MM.1S (cell line): ENCODE measurements at regions not wholly inside any gene's neighbourhood (a gene's known extent, or its start where the extent isn't known, plus 50 kb on each side); places are given as distances from the start of the nearest gene placed in this dataset.

Experiments
- DNase-seq: peaks from one replicate; pipeline ENCODE4 v3.0.0-alpha.2; 2015
- H2AFZ ChIP-seq: fragments of 300-600 bp; sonication (generic); 2 replicates; pipeline ENCODE4 v1.6.0; 2016; ENCODE audit warnings: antibody characterized with exemption, low read length
- H3F3A ChIP-seq: fragments of 300-600 bp; sonication (generic); 2 replicates; pipeline ENCODE4 v1.6.1; 2016; ENCODE audit warnings: mild to moderate bottlenecking, antibody characterized with exemption, low read length, moderate library complexity, mixed read lengths; ENCODE audit not compliant: insufficient read depth
- H3K27ac ChIP-seq: fragments of 300-600 bp; sonication (generic); 2 replicates; pipeline ENCODE4 v1.5.1; 2016; ENCODE audit warnings: mild to moderate bottlenecking, low read length
- H3K27me3 ChIP-seq: fragments of 300-600 bp; sonication (generic); replicated peaks from 2 replicates; pipeline ENCODE4 v1.6.0; 2016; ENCODE audit warnings: low read length; ENCODE audit not compliant: insufficient read depth
- H3K36me3 ChIP-seq: fragments of 300-600 bp; sonication (generic); replicated peaks from 2 replicates; pipeline ENCODE4 v1.6.1; 2016; ENCODE audit warnings: mild to moderate bottlenecking, low read length, mixed read lengths; ENCODE audit not compliant: insufficient read depth
- H3K4me1 ChIP-seq: fragments of 300-600 bp; sonication (generic); 2 replicates; pipeline ENCODE4 v1.6.1; 2016; ENCODE audit warnings: low read length, mixed read lengths
- H3K4me2 ChIP-seq: fragments of 300-600 bp; sonication (generic); 2 replicates; pipeline ENCODE4 v1.6.0; 2016; ENCODE audit warnings: low read depth, low read length
- H3K4me3 ChIP-seq: fragments of 300-600 bp; sonication (generic); 2 replicates; pipeline ENCODE4 v1.5.1; 2016; ENCODE audit warnings: low read length, mixed read lengths
- H3K79me2 ChIP-seq: fragments of 300-600 bp; sonication (generic); 2 replicates; pipeline ENCODE4 v1.6.1; 2016; ENCODE audit warnings: mixed run types, low read length, mixed read lengths
- H3K9ac ChIP-seq: fragments of 300-600 bp; sonication (generic); 2 replicates; pipeline ENCODE4 v1.6.1; 2016; ENCODE audit warnings: low read length, mixed read lengths
- H3K9me2 ChIP-seq: fragments of 300-600 bp; sonication (generic); replicated peaks from 2 replicates; pipeline ENCODE4 v1.6.1; 2016; ENCODE audit warnings: mild to moderate bottlenecking, low read length, mixed read lengths; ENCODE audit not compliant: insufficient read depth
- H3K9me3 ChIP-seq: fragments of 300-600 bp; sonication (generic); replicated peaks from 2 replicates; pipeline ENCODE4 v1.6.1; 2016; ENCODE audit warnings: mild to moderate bottlenecking, low read length, mixed read lengths; ENCODE audit not compliant: insufficient read depth
- H4K20me1 ChIP-seq: fragments of 300-600 bp; sonication (generic); 2 replicates; pipeline ENCODE4 v1.6.1; 2016; ENCODE audit warnings: mild to moderate bottlenecking, low read length, moderate library complexity, mixed read lengths; ENCODE audit not compliant: insufficient read depth
- EZH2 ChIP-seq: fragments of 300-600 bp; sonication (generic); optimal IDR thresholded peaks from 2 replicates; pipeline ENCODE3; 2017; ENCODE audit warnings: low read depth, mild to moderate bottlenecking, antibody characterized with exemption, low read length, mixed read lengths
- EZH2phosphoT487 ChIP-seq: fragments of 300-600 bp; sonication (generic); IDR thresholded peaks from 2 replicates; pipeline ENCODE4 v1.6.1; 2018; ENCODE audit warnings: antibody characterized with exemption, low read length
- TF ChIP-seq, protein P1 (sequence below): fragments of 300-600 bp; sonication (generic); IDR thresholded peaks from 2 replicates; pipeline ENCODE4 v1.5.1; 2016; ENCODE audit warnings: antibody characterized with exemption, low read length, mixed read lengths

DNA sequence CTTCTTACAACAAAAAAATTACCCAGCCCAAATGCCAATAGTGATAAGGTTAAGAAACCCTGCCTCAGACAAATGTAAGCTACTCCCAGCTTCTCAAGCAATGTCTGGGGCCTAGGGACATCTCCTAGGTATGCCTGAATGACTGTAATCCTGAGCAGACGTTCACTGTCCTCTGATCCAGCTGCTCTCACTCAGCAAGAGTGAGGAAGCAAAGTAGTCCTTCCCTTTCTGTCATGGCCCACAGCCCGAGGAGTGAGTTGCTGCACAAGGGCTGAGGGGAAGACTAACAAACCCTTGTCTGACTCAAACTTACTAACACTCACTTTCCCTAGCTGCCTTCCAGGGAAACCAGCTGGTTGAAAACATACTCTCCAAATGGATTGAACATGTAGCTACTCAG, 124.9 kb upstream of the TNFSF4 start:
- Histone ChIP-seq H3K4me3 (no peak overlapping the region), H3K4me2 (no peak overlapping the region), H4K20me1 (no peaks in the 10 kb centered on the region), H2AFZ (no peak overlapping the region), H3K27ac (no peak overlapping the region), H3K9me3 (no peaks in the 10 kb centered on the region), H3K9me2 (no peaks in the 10 kb centered on the region), H3F3A (no peaks in the 10 kb centered on the region), H3K79me2 (no peaks in the 10 kb centered on the region), H3K4me1 (no peaks in the 10 kb centered on the region; the same call in 1 of the 2 replicates), H3K9ac (no peak overlapping the region), H3K27me3 (no peaks in the 10 kb centered on the region), H3K36me3 (no peaks in the 10 kb centered on the region)
- DNase-seq = no peak
- TF ChIP-seq, protein P1, sequence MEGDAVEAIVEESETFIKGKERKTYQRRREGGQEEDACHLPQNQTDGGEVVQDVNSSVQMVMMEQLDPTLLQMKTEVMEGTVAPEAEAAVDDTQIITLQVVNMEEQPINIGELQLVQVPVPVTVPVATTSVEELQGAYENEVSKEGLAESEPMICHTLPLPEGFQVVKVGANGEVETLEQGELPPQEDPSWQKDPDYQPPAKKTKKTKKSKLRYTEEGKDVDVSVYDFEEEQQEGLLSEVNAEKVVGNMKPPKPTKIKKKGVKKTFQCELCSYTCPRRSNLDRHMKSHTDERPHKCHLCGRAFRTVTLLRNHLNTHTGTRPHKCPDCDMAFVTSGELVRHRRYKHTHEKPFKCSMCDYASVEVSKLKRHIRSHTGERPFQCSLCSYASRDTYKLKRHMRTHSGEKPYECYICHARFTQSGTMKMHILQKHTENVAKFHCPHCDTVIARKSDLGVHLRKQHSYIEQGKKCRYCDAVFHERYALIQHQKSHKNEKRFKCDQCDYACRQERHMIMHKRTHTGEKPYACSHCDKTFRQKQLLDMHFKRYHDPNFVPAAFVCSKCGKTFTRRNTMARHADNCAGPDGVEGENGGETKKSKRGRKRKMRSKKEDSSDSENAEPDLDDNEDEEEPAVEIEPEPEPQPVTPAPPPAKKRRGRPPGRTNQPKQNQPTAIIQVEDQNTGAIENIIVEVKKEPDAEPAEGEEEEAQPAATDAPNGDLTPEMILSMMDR = no peak
- TF ChIP-seq EZH2phosphoT487 (no peak), EZH2 (no peak)

DNA sequence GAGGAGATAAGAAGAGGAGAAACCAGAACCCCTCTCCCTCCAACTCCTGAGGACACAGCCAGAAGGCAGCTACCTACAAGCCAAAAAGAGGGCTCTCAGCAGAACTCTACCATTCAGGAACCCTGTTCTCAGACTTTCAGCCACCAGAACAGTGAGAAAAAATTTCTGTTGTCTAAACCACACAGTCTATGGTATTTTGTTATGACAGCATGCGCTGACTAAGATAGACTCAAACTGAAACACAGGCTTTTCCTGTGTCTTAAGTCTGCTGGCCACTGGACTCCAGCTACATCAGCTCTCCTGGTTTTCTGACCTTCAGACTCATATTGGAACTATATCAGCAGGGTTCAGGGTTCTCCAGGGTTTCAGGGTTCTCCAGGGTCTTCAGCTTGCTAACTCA, 126.5 kb upstream of the TNFSF4 start:
- Histone ChIP-seq H3K79me2 (no peaks in the 10 kb centered on the region), H3K9me2 (no peaks in the 10 kb centered on the region), H3K4me2 (no peak overlapping the region), H3K9me3 (no peaks in the 10 kb centered on the region), H3K27ac (no peak overlapping the region), H3K4me1 (no peaks in the 10 kb centered on the region; the same call in 1 of the 2 replicates), H3K4me3 (no peak overlapping the region), H3K9ac (no peak overlapping the region), H3K27me3 (no peaks in the 10 kb centered on the region), H3K36me3 (no peaks in the 10 kb centered on the region), H4K20me1 (no peaks in the 10 kb centered on the region), H3F3A (no peaks in the 10 kb centered on the region), H2AFZ (no peak overlapping the region)
- peak; percentile 60 for DNase-seq
- TF ChIP-seq EZH2 = no peak
- no peak for TF ChIP-seq EZH2phosphoT487
- TF ChIP-seq, protein P1 = no peak

DNA sequence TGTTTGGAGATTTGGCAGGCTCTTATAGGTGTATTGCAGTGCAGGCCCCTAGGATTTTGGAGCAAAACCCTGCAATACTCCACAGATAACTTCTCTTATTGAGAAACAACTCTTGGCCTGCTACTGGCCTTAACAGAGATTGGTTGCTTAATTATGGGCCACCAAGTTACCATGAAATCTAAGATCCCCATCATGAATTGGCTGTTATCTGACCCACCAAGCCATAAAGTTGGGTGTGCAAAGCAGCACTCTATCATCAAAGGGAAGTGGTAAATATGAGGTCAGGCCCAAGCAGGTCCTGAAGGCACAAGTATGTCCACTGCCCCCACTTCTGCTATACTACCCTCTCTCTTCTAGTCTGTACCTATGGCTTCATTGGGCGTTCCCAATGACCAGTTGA, 130.0 kb upstream of the TNFSF4 start:
- Histone ChIP-seq H3K9me2 (no peaks in the 10 kb centered on the region), H3K27ac (no peak overlapping the region), H3K79me2 (no peaks in the 10 kb centered on the region), H3F3A (no peaks in the 10 kb centered on the region), H3K36me3 (no peaks in the 10 kb centered on the region), H3K4me3 (no peak overlapping the region), H3K27me3 (no peaks in the 10 kb centered on the region), H4K20me1 (no peaks in the 10 kb centered on the region), H3K4me2 (no peak overlapping the region), H3K9me3 (no peaks in the 10 kb centered on the region), H3K9ac (no peak overlapping the region), H3K4me1 (no peaks in the 10 kb centered on the region), H2AFZ (no peak overlapping the region)
- TF ChIP-seq EZH2phosphoT487 (no peak), EZH2 (no peak)
- TF ChIP-seq, protein P1 = no peak
- DNase-seq = no peak
